ENCODE measurements at regions not wholly inside any gene's neighbourhood (a gene's known extent, or its start where the extent isn't known, plus 50 kb on each side); places are given as distances from the start of the nearest gene placed in this dataset.

- no peak for DNase-seq (ENCODE audit: extremely low read depth, low read depth)
- no peak overlapping the region for H3K4me3 ChIP-seq (replicated peaks; ENCODE audit: low read depth, low read length)
- TF ChIP-seq, protein P1, sequence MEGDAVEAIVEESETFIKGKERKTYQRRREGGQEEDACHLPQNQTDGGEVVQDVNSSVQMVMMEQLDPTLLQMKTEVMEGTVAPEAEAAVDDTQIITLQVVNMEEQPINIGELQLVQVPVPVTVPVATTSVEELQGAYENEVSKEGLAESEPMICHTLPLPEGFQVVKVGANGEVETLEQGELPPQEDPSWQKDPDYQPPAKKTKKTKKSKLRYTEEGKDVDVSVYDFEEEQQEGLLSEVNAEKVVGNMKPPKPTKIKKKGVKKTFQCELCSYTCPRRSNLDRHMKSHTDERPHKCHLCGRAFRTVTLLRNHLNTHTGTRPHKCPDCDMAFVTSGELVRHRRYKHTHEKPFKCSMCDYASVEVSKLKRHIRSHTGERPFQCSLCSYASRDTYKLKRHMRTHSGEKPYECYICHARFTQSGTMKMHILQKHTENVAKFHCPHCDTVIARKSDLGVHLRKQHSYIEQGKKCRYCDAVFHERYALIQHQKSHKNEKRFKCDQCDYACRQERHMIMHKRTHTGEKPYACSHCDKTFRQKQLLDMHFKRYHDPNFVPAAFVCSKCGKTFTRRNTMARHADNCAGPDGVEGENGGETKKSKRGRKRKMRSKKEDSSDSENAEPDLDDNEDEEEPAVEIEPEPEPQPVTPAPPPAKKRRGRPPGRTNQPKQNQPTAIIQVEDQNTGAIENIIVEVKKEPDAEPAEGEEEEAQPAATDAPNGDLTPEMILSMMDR (IDR thresholded peaks at IDR 0.05; ENCODE audit: low read depth, low read length, missing control alignments): no peak
Observed at GRCh38 chr3:43895573-43895972, 204.8 kb downstream of the ABHD5 start.

GRCh38 chr3:43902415-43902814, 211.7 kb downstream of the ABHD5 start:
- TF ChIP-seq, protein P1 (IDR thresholded peaks at IDR 0.05; ENCODE audit: low read depth, low read length, missing control alignments): no peak
- DNase-seq (ENCODE audit: extremely low read depth, low read depth): no peak
- no peak overlapping the region for H3K4me3 ChIP-seq (replicated peaks; ENCODE audit: low read depth, low read length)

GRCh38 chr3:43905157-43905556, 214.4 kb downstream of the ABHD5 start:
- H3K4me3 ChIP-seq (replicated peaks; ENCODE audit: low read depth, low read length): no peak overlapping the region
- TF ChIP-seq, protein P1 (IDR thresholded peaks at IDR 0.05; ENCODE audit: low read depth, low read length, missing control alignments): no peak

DNA sequence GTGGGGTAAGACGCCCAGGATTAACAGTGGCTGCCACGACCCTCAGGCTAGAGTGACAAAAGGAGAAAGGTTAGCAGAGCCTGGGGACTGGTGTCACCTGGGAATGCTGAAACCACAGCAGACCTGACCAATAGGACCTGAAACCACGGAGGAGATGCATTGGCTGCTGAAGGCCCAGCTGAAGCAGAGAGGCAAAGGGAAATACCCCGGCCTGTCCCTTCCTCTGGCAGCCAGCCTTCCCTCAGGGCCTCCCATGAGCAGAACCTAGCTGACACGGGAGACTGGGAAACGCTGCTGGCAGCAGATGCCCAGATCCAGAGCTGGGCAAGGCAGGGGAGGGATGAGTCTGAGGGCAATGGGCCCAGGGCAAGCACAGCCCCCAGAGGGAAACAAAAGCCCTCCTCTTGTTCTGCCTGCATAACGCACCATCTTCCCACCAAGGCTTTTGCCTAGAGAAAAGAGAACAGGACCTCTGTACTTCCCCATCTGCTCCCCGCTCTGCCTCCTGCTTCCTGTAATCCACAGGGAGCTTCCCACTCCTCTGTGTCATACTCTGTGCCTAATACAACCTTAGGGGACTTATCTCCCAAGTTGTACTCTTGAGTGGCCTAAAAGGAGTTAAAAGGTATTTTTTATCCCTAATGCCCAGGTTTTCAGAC, 216.2 kb downstream of the ABHD5 start:
- TF ChIP-seq, protein P1 (IDR thresholded peaks at IDR 0.05; ENCODE audit: low read depth, low read length, missing control alignments): no peak
- DNase-seq (ENCODE audit: extremely low read depth, low read depth): no peak
- no peak overlapping the region for H3K4me3 ChIP-seq (replicated peaks; ENCODE audit: low read depth, low read length)

More at GRCh38 chr3:43905157-43905556, 214.4 kb downstream of the ABHD5 start:
- no peak for DNase-seq (ENCODE audit: extremely low read depth, low read depth)

GRCh38 chr3:43907508-43907858, 216.7 kb downstream of the ABHD5 start:
- no peak for DNase-seq (ENCODE audit: extremely low read depth, low read depth)
- TF ChIP-seq, protein P1 (IDR thresholded peaks at IDR 0.05; ENCODE audit: low read depth, low read length, missing control alignments): no peak
- H3K4me3 ChIP-seq (replicated peaks; ENCODE audit: low read depth, low read length): no peak overlapping the region

- no peak for DNase-seq (ENCODE audit: extremely low read depth, low read depth)
- TF ChIP-seq, protein P1 (IDR thresholded peaks at IDR 0.05; ENCODE audit: low read depth, low read length, missing control alignments): no peak
- no peak overlapping the region for H3K4me3 ChIP-seq (replicated peaks; ENCODE audit: low read depth, low read length)
Observed at GRCh38 chr3:43908456-43908855, 217.7 kb downstream of the ABHD5 start.

DNA sequence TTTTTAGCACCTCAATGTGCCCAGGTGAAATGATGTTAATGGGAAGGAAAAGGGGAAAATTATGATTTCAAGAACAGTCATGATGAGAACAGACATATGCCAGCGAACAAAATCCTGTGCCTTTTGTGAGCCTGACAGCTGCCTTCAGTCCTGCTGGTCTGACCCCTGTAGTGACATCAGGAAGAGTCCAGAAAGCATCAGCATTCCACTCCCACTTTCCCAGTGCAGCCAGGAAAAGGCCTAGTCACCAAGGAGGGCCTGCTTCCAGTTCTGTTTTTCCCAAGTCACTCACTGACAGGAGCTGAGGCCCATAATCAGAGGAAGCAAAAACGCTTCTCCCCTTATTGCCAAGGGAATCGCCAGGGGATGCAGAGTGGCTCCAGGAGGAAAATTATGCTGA, 218.4 kb downstream of the ABHD5 start:
- DNase-seq (ENCODE audit: extremely low read depth, low read depth): no peak
- TF ChIP-seq, protein P1 (IDR thresholded peaks at IDR 0.05; ENCODE audit: low read depth, low read length, missing control alignments): no peak
- H3K4me3 ChIP-seq (replicated peaks; ENCODE audit: low read depth, low read length): no peak overlapping the region
